Endodermal cell (in vitro differentiated cells): ENCODE measurements at regions not wholly inside any gene's neighbourhood (a gene's known extent, or its start where the extent isn't known, plus 50 kb on each side); places are given as distances from the start of the nearest gene placed in this dataset.
A peak's percentile ranks its signal among the peaks of the same experiment; 100 is the strongest.

Source experiments
- DNase-seq: peaks from one replicate; pipeline ENCODE4 v3.0.0-alpha.2; 2017
- H3K27ac ChIP-seq: 2 replicates; pipeline ENCODE4 v1.5.1; 2013; ENCODE audit warnings: mild to moderate bottlenecking, low read depth, low read length, moderate library complexity
- H3K27me3 ChIP-seq: 2 replicates; pipeline ENCODE4 v1.6.1; 2013; ENCODE audit warnings: mild to moderate bottlenecking, low read length, moderate library complexity; ENCODE audit not compliant: insufficient read depth, control insufficient read depth, poor library complexity, severe bottlenecking
- H3K36me3 ChIP-seq: 2 replicates; pipeline ENCODE4 v1.7.0; 2013; ENCODE audit warnings: mild to moderate bottlenecking, low read length, moderate library complexity; ENCODE audit not compliant: control insufficient read depth, insufficient read depth
- H3K4me1 ChIP-seq: one replicate; pipeline ENCODE4 v1.7.0; 2013; ENCODE audit warnings: low read length; ENCODE audit not compliant: control insufficient read depth, insufficient read depth
- H3K4me3 ChIP-seq: 2 replicates; pipeline ENCODE4 v1.5.1; 2013; ENCODE audit warnings: mild to moderate bottlenecking, low read length, moderate library complexity
- H3K9ac ChIP-seq: 2 replicates; pipeline ENCODE4 v1.6.1; 2013; ENCODE audit warnings: mild to moderate bottlenecking, low read length, moderate library complexity; ENCODE audit not compliant: poor library complexity, severe bottlenecking; ENCODE audit errors: extremely low read depth
- H3K9me3 ChIP-seq: 2 replicates; pipeline ENCODE4 v1.6.1; 2013; ENCODE audit warnings: mild to moderate bottlenecking, low read length, moderate library complexity; ENCODE audit not compliant: control insufficient read depth
- H3K27ac Mint-ChIP-seq: 2 replicates; pipeline ENCODE4 v1.8.0; 2020; ENCODE audit warnings: mixed read lengths
- H3K27me3 Mint-ChIP-seq: 2 replicates; pipeline ENCODE4 v1.8.0; 2021; ENCODE audit warnings: mild to moderate bottlenecking, mixed read lengths; ENCODE audit not compliant: insufficient read depth
- H3K36me3 Mint-ChIP-seq: 2 replicates; pipeline ENCODE4 v1.8.0; 2020; ENCODE audit warnings: low read depth, mixed read lengths
- H3K4me1 Mint-ChIP-seq: 2 replicates; pipeline ENCODE4 v1.8.0; 2020; ENCODE audit warnings: mixed read lengths
- H3K4me3 Mint-ChIP-seq: 2 replicates; pipeline ENCODE4 v1.8.0; 2020; ENCODE audit warnings: mild to moderate bottlenecking, moderate library complexity, mixed read lengths
- H3K9me3 Mint-ChIP-seq: 2 replicates; pipeline ENCODE4 v1.8.0; 2020; ENCODE audit warnings: mild to moderate bottlenecking, mixed read lengths
- WGBS, 2 experiments: methylation state at CpG; one replicate each; pipeline versions ENCODE4 v1.1.5 to v1.1.7; 2013; ENCODE audit warnings: missing lambda C conversion rate in 2 of 2, mixed read lengths in 1 of 2; ENCODE audit not compliant: insufficient coverage in 1 of 2, insufficient read length in 1 of 2; 5-methylcytosine and 5-hydroxymethylcytosine counted together
- TF ChIP-seq, protein P1 (sequence below): fragments of 200-600 bp; sonication (generic); conservative IDR thresholded peaks from 2 replicates; pipeline ENCODE4 v1.5.0; 2021; ENCODE audit warnings: antibody characterized with exemption, mild to moderate bottlenecking

DNA sequence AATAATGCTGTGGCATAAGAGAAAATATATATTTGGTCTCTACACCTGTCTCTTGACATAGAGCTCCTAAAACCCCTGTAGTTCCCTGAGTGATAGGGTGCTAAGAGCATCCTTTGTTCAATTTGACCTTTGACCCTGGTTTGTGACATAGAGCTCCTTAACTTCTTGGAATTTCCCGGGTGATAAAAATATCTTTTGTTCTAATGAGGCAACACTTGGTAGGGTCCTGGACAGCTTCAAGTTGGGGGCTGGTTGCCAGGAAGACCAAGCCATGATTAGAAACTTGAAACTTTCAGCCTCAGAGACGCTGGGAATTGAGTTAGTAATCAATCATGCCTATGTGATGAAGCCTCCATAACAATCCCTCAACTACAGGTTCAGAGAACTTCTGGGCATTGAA is 105.4 kb downstream of the CASP12 start:
- no peaks in the 10 kb centered on the region for H3K27me3 ChIP-seq
- H3K9me3 ChIP-seq: peaks cover 9% of the 10 kb centered on the region
- Mint-ChIP-seq H3K4me1 (peaks cover 12% of the 10 kb centered on the region), H3K4me3 (no peak overlapping the region), H3K9me3 (peaks cover 2% of the 10 kb centered on the region), H3K36me3 (no peaks in the 10 kb centered on the region), H3K27ac (no peak overlapping the region), H3K27me3 (no peaks in the 10 kb centered on the region)
- peak overlapping the region; percentile 20 for H3K4me3 ChIP-seq
- TF ChIP-seq, protein P1, sequence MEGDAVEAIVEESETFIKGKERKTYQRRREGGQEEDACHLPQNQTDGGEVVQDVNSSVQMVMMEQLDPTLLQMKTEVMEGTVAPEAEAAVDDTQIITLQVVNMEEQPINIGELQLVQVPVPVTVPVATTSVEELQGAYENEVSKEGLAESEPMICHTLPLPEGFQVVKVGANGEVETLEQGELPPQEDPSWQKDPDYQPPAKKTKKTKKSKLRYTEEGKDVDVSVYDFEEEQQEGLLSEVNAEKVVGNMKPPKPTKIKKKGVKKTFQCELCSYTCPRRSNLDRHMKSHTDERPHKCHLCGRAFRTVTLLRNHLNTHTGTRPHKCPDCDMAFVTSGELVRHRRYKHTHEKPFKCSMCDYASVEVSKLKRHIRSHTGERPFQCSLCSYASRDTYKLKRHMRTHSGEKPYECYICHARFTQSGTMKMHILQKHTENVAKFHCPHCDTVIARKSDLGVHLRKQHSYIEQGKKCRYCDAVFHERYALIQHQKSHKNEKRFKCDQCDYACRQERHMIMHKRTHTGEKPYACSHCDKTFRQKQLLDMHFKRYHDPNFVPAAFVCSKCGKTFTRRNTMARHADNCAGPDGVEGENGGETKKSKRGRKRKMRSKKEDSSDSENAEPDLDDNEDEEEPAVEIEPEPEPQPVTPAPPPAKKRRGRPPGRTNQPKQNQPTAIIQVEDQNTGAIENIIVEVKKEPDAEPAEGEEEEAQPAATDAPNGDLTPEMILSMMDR: no peak
- WGBS, 2 experiments: 67% methylated on average over 1 of the region's 2 CpGs; no CpG with 5 or more reads in 1 of the 2 experiments
- DNase-seq: peak; percentile 61
- H3K36me3 ChIP-seq: no peaks in the 10 kb centered on the region
- no peak overlapping the region for H3K27ac ChIP-seq
- H3K4me1 ChIP-seq: peaks cover 7% of the 10 kb centered on the region
- H3K9ac ChIP-seq: no peak overlapping the region

DNA sequence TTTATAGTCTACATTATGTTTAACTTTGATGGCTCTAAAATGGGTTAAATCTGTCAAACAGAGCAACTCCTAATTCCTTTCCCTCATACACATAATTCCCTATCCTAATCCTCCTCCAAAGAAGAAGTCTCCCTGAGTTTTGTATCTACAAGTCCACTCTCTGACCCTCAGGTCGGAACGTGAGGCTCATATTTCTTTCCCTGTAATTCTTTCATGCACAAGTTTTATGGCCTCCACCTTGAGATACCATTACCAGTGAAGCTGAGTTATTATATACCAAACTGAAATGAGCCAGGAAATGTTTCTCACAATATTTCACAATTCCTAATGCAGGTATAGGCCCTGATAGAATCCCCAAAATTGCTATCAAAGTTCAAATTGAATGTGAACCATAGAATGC is 106.4 kb downstream of the CASP12 start:
- peaks cover 2% of the 10 kb centered on the region for H3K9me3 Mint-ChIP-seq
- no peaks in the 10 kb centered on the region for H3K36me3 Mint-ChIP-seq
- H3K4me3 Mint-ChIP-seq: no peak overlapping the region
- H3K4me1 Mint-ChIP-seq: peaks cover 12% of the 10 kb centered on the region
- H3K27ac ChIP-seq: no peak overlapping the region
- 94 to 97% methylated on average over 2 of the region's 2 CpGs for WGBS, 2 experiments
- no peak overlapping the region for H3K27ac Mint-ChIP-seq
- no peaks in the 10 kb centered on the region for H3K27me3 ChIP-seq
- no peak overlapping the region for H3K4me3 ChIP-seq
- TF ChIP-seq, protein P1: no peak
- no peak overlapping the region for H3K9ac ChIP-seq
- H3K36me3 ChIP-seq: no peaks in the 10 kb centered on the region
- H3K27me3 Mint-ChIP-seq: no peaks in the 10 kb centered on the region
- no peak for DNase-seq
- H3K9me3 ChIP-seq: peaks cover 9% of the 10 kb centered on the region
- peaks cover 7% of the 10 kb centered on the region for H3K4me1 ChIP-seq

DNA sequence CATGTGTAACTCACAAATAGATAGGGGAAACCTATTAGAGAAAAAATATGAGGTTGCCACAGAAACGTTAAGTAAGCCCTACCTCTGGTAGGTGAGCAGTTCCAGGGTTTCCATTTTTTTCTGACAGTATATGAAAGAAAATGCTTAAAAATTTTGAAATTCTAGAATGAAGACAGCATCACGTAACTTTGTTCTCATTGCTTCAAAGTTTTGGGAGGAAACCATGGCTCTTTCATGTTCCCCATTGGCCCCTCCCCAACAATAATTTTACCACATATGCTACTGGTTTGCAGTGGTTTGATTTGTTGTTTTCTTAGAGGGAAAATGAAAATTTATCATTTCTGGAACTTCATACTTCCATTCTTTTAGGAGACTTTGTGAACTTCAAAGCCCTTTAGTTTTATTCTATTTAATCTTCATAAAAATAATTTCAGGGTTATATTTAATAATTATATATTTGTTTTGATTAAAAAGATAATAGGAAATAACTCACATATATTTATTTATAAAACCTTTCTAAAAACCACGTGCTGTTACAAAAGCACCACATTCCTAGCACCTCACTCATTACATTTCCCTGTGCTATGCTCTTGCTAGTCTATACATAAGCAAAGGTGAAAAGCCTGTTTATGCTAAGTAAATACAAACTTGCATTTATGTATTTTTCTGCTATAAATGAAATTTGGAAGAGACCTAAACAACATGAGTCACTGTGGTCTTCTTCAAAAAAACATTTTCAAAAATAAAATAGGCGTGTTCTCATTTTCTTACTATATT is 113.4 kb downstream of the CASP12 start:
- no peak overlapping the region for H3K4me3 ChIP-seq
- Mint-ChIP-seq H3K4me1 (no peaks in the 10 kb centered on the region), H3K4me3 (no peak overlapping the region), H3K27me3 (no peaks in the 10 kb centered on the region), H3K36me3 (no peaks in the 10 kb centered on the region), H3K27ac (no peak overlapping the region), H3K9me3 (peaks cover 5% of the 10 kb centered on the region)
- H3K27me3 ChIP-seq: no peaks in the 10 kb centered on the region
- TF ChIP-seq, protein P1: no peak
- H3K36me3 ChIP-seq: no peaks in the 10 kb centered on the region
- no peak overlapping the region for H3K9ac ChIP-seq
- 74% methylated on average over 3 of the region's 4 CpGs; no CpG with 5 or more reads in 1 of the 2 experiments for WGBS, 2 experiments
- H3K4me1 ChIP-seq: no peaks in the 10 kb centered on the region
- H3K27ac ChIP-seq: no peak overlapping the region
- no peak for DNase-seq
- H3K9me3 ChIP-seq: no peaks in the 10 kb centered on the region
